PC-3 (cell line): ENCODE measurements at regions not wholly inside any gene's neighbourhood (a gene's known extent, or its start where the extent isn't known, plus 50 kb on each side); places are given as distances from the start of the nearest gene placed in this dataset.

Experiments
- ATAC-seq: fragments of 200-7000 bp; cut with Tn5 transposase; 2 replicates; pipeline ENCODE4 v1.9.1; 2020; ENCODE audit warnings: mild to moderate bottlenecking, moderate library complexity
- BruUV-seq: library from RNA; stranded (reverse); fragments of 400-500 nt; replicated peaks from 2 replicates; lab custom pipeline; 2021; lab: Mats Ljungman, UMichigan
- CTCF ChIA-PET: fragments of 300-600 bp; sonication (Branson Sonifier 250); formaldehyde crosslinking; loops from one replicate; lab custom pipeline; 2022; ENCODE audit warnings: antibody characterized with exemption; lab: Charles Lee
- POLR2A ChIA-PET: fragments of 300-600 bp; sonication (Branson Sonifier 250); formaldehyde crosslinking; loops from one replicate; lab custom pipeline; 2022; ENCODE audit warnings: antibody characterized with exemption; ENCODE audit not compliant: unreplicated experiment; lab: Charles Lee
- DNase-seq: peaks from one replicate; pipeline ENCODE4 v3.0.0-alpha.2; 2015
- H2AFZ ChIP-seq: fragments of 300-600 bp; sonication (generic); 2 replicates; pipeline ENCODE4 v1.6.0; 2016; ENCODE audit warnings: antibody characterized with exemption, low read length
- H3F3A ChIP-seq: fragments of 300-600 bp; sonication (generic); one replicate; pipeline ENCODE4 v1.6.0; 2017; ENCODE audit warnings: antibody characterized with exemption, low read length, control low read depth, mild to moderate bottlenecking; ENCODE audit not compliant: unreplicated experiment
- H3K27ac ChIP-seq: fragments of 300-600 bp; sonication (generic); 2 replicates; pipeline ENCODE4 v1.5.1; 2016; ENCODE audit warnings: mild to moderate bottlenecking, low read length
- H3K27me3 ChIP-seq: fragments of 300-600 bp; sonication (generic); 2 replicates; pipeline ENCODE4 v1.6.1; 2016; ENCODE audit warnings: low read length, mixed read lengths
- H3K36me3 ChIP-seq: fragments of 300-600 bp; sonication (generic); 2 replicates; pipeline ENCODE4 v1.6.1; 2016; ENCODE audit warnings: low read depth, mixed run types, low read length, mixed read lengths
- H3K4me1 ChIP-seq: fragments of 300-600 bp; sonication (generic); 2 replicates; pipeline ENCODE4 v1.5.1; 2016; ENCODE audit warnings: low read length; ENCODE audit not compliant: insufficient read depth
- H3K4me2 ChIP-seq: fragments of 300-600 bp; sonication (generic); 2 replicates; pipeline ENCODE4 v1.6.0; 2016; ENCODE audit warnings: low read length
- H3K4me3 ChIP-seq: fragments of 300-600 bp; sonication (generic); 2 replicates; pipeline ENCODE4 v1.5.1; 2016; ENCODE audit warnings: mild to moderate bottlenecking, low read length, mixed read lengths
- H3K79me2 ChIP-seq: fragments of 300-600 bp; sonication (generic); 2 replicates; pipeline ENCODE4 v1.6.1; 2017; ENCODE audit warnings: low read length, mixed read lengths
- H3K9ac ChIP-seq: fragments of 300-600 bp; sonication (generic); 2 replicates; pipeline ENCODE4 v1.6.0; 2016; ENCODE audit warnings: mild to moderate bottlenecking, low read length
- H3K9me2 ChIP-seq: fragments of 300-600 bp; sonication (generic); replicated peaks from 2 replicates; pipeline ENCODE4 v1.6.1; 2016; ENCODE audit warnings: mixed run types, low read length, mixed read lengths
- H3K9me3 ChIP-seq: fragments of 300-600 bp; sonication (generic); 2 replicates; pipeline ENCODE4 v1.6.1; 2016; ENCODE audit warnings: low read length, mixed read lengths
- H4K20me1 ChIP-seq: fragments of 300-600 bp; sonication (generic); 2 replicates; pipeline ENCODE4 v1.6.1; 2016; ENCODE audit warnings: low read length, mixed read lengths
- EZH2 ChIP-seq: fragments of 300-600 bp; sonication (generic); IDR thresholded peaks from one replicate; pipeline ENCODE4 v1.6.1; 2017; ENCODE audit warnings: antibody characterized with exemption, mild to moderate bottlenecking, low read length; ENCODE audit not compliant: unreplicated experiment
- EZH2phosphoT487 ChIP-seq: fragments of 300-600 bp; sonication (generic); IDR thresholded peaks from 2 replicates; pipeline ENCODE4 v1.6.1; 2018; ENCODE audit warnings: mild to moderate bottlenecking, antibody characterized with exemption, low read length, borderline replicate concordance
- intact Hi-C: fragments of 100-400 bp; cut with micrococcal nuclease; formaldehyde crosslinking; loops from 2 replicates; pipeline ENCODE4 v1.9.0; 2023
- TF ChIP-seq, protein P1 (sequence below): fragments of 300-600 bp; sonication (generic); conservative IDR thresholded peaks from 2 replicates; pipeline ENCODE4 v1.5.1; 2017; ENCODE audit warnings: antibody characterized with exemption, low read depth, mild to moderate bottlenecking, low read length

GRCh38 chr1:166701603-166702100, 137.6 kb upstream of the POGK start:
- no peak overlapping the region for H3K9ac ChIP-seq
- H3K4me3 ChIP-seq: no peak overlapping the region
- H3K9me2 ChIP-seq: no peaks in the 10 kb centered on the region
- no peak overlapping the region for H3K27ac ChIP-seq
- ChIA-PET CTCF (no interaction called here), POLR2A (no interaction called here)
- no peaks in the 10 kb centered on the region for H3K79me2 ChIP-seq
- H3K36me3 ChIP-seq: no peaks in the 10 kb centered on the region
- no peak for DNase-seq
- H4K20me1 ChIP-seq: no peaks in the 10 kb centered on the region
- H2AFZ ChIP-seq: no peak overlapping the region
- no peak for ATAC-seq
- H3K9me3 ChIP-seq: no peaks in the 10 kb centered on the region
- no peaks in the 10 kb centered on the region for H3K4me1 ChIP-seq
- H3F3A ChIP-seq: no peaks in the 10 kb centered on the region
- TF ChIP-seq, protein P1, sequence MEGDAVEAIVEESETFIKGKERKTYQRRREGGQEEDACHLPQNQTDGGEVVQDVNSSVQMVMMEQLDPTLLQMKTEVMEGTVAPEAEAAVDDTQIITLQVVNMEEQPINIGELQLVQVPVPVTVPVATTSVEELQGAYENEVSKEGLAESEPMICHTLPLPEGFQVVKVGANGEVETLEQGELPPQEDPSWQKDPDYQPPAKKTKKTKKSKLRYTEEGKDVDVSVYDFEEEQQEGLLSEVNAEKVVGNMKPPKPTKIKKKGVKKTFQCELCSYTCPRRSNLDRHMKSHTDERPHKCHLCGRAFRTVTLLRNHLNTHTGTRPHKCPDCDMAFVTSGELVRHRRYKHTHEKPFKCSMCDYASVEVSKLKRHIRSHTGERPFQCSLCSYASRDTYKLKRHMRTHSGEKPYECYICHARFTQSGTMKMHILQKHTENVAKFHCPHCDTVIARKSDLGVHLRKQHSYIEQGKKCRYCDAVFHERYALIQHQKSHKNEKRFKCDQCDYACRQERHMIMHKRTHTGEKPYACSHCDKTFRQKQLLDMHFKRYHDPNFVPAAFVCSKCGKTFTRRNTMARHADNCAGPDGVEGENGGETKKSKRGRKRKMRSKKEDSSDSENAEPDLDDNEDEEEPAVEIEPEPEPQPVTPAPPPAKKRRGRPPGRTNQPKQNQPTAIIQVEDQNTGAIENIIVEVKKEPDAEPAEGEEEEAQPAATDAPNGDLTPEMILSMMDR: no peak
- TF ChIP-seq EZH2: no peak
- no peak for TF ChIP-seq EZH2phosphoT487
- no TSS peak for BruUV-seq
- no peak overlapping the region for H3K4me2 ChIP-seq
- intact Hi-C loops: no loop called here
- H3K27me3 ChIP-seq: peaks cover 7% of the 10 kb centered on the region; the same call in 1 of the 2 replicates

- Histone ChIP-seq H3F3A (no peaks in the 10 kb centered on the region), H3K9me3 (no peaks in the 10 kb centered on the region), H3K36me3 (no peaks in the 10 kb centered on the region), H3K27me3 (peaks cover 7% of the 10 kb centered on the region; the same call in 1 of the 2 replicates), H3K9ac (no peak overlapping the region), H3K4me2 (no peak overlapping the region), H3K27ac (no peak overlapping the region), H3K4me1 (no peaks in the 10 kb centered on the region), H3K4me3 (no peak overlapping the region), H3K79me2 (no peaks in the 10 kb centered on the region), H3K9me2 (no peaks in the 10 kb centered on the region), H2AFZ (no peak overlapping the region), H4K20me1 (no peaks in the 10 kb centered on the region)
- DNase-seq: no peak
- ATAC-seq: no peak
- CTCF ChIA-PET: no interaction called here
- intact Hi-C loops: no loop called here
- BruUV-seq: no TSS peak
- TF ChIP-seq EZH2: no peak
- TF ChIP-seq EZH2phosphoT487: no peak
- TF ChIP-seq, protein P1: no peak
- POLR2A ChIA-PET: no interaction called here
These were observed 136.1 kb upstream of the POGK start for GRCh38 chr1:166703141-166703540.

DNA sequence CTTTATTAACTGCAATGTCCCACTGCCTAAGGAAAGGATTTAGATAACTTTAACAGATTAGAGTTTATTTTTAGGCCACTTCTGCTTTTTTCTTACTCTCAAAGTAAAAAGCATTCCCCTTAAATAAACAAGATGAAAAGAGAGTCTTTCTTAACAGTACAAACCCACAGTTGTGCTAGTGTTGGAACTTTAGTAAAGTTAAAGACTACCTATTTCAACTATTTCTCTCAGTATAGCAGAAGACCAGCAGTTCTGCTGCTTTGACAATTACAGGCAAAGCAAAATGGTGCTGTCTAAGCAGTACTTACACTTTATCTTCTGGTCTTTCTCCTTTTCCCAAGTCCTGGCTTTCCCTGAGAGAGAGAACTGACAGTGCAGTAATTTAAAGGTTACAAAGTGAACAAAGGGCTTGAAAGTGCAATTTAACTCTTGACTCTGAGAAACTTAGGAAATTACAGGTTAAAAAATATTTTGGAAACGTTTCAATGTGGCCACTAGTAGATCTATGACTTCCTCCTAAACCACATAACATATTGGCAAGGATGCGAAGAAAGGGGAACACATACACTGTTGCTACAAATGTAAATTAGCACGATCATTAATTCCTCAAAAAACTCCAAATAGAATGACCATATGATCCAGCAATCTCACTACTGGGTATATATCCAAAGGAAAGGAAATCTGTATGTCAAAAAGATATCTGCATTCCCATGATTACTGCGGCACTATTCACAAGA, 135.4 kb upstream of the POGK start:
- DNase-seq (no peak), ATAC-seq (no peak)
- TF ChIP-seq EZH2phosphoT487: no peak
- TF ChIP-seq, protein P1: no peak
- TF ChIP-seq EZH2: no peak
- H3K9ac ChIP-seq: no peak overlapping the region
- H3K27me3 ChIP-seq: peaks cover 7% of the 10 kb centered on the region; the same call in 1 of the 2 replicates
- CTCF ChIA-PET: no interaction called here
- no peak overlapping the region for H3K4me3 ChIP-seq
- no peak overlapping the region for H2AFZ ChIP-seq
- H3K36me3 ChIP-seq: no peaks in the 10 kb centered on the region
- H3K79me2 ChIP-seq: no peaks in the 10 kb centered on the region
- intact Hi-C loops: no loop called here
- no peaks in the 10 kb centered on the region for H3K9me2 ChIP-seq
- no peaks in the 10 kb centered on the region for H4K20me1 ChIP-seq
- BruUV-seq: no TSS peak
- no peak overlapping the region for H3K4me2 ChIP-seq
- no peaks in the 10 kb centered on the region for H3K9me3 ChIP-seq
- no peaks in the 10 kb centered on the region for H3K4me1 ChIP-seq
- no peaks in the 10 kb centered on the region for H3F3A ChIP-seq
- no peak overlapping the region for H3K27ac ChIP-seq
- POLR2A ChIA-PET: no interaction called here
